Activated CD4-positive, alpha-beta T cell treated with anti-CD3 and anti-CD28 coated beads, Interleukin-10, Interleukin-2, amounts not matched to agents 100 ng/mL and 50 ng/mL, durations not matched to agents 16 hours and 8 hours (primary cell): ENCODE measurements at regions not wholly inside any gene's neighbourhood (a gene's known extent, or its start where the extent isn't known, plus 50 kb on each side); places are given as distances from the start of the nearest gene placed in this dataset.

ENCODE experiments used
- DNase-seq: peaks from one replicate; pipeline ENCODE4 v3.0.0-alpha.2; 2020

- no peak for DNase-seq
Measured at GRCh38 chr16:35170610-35171009, 1711.2 kb downstream of the TP53TG3F start.

- no peak for DNase-seq
Measured at GRCh38 chr16:35171106-35171505, 1711.7 kb downstream of the TP53TG3F start.

GRCh38 chr16:35173295-35173694, 1713.9 kb downstream of the TP53TG3F start:
- no peak for DNase-seq

GRCh38 chr16:35174016-35174415, 1714.6 kb downstream of the TP53TG3F start:
- DNase-seq = no peak

GRCh38 chr16:35176449-35176848, 1717.0 kb downstream of the TP53TG3F start:
- DNase-seq = no peak

- no peak for DNase-seq
Measured at GRCh38 chr16:35177851-35178250, 1718.4 kb downstream of the TP53TG3F start.

- DNase-seq = no peak
Measured at GRCh38 chr16:35180970-35181369, 1721.6 kb downstream of the TP53TG3F start.

- no peak for DNase-seq
Measured at GRCh38 chr16:35181422-35182030, 1722.1 kb downstream of the TP53TG3F start.

- no peak for DNase-seq
Measured at GRCh38 chr16:35182043-35182677, 1722.7 kb downstream of the TP53TG3F start.

GRCh38 chr16:35182943-35183550, 1723.6 kb downstream of the TP53TG3F start:
- DNase-seq = no peak

- no peak for DNase-seq
Measured at GRCh38 chr16:35184356-35184870, 1725.0 kb downstream of the TP53TG3F start.

GRCh38 chr16:35185366-35186044, 1726.1 kb downstream of the TP53TG3F start:
- no peak for DNase-seq

- DNase-seq = no peak
Measured at GRCh38 chr16:35186045-35186759, 1726.8 kb downstream of the TP53TG3F start.

- no peak for DNase-seq
Measured at GRCh38 chr16:35187665-35188225, 1728.3 kb downstream of the TP53TG3F start.

GRCh38 chr16:35188288-35189155, 1729.1 kb downstream of the TP53TG3F start:
- peak; percentile 10 for DNase-seq

- DNase-seq = no peak
Measured at GRCh38 chr16:35192993-35193392, 1733.6 kb downstream of the TP53TG3F start.

GRCh38 chr16:35193956-35194355, 1734.5 kb downstream of the TP53TG3F start:
- DNase-seq = no peak

- no peak for DNase-seq
Measured at GRCh38 chr16:35194681-35195080, 1735.3 kb downstream of the TP53TG3F start.

GRCh38 chr16:35195173-35195863, 1735.9 kb downstream of the TP53TG3F start:
- DNase-seq = no peak

GRCh38 chr16:35195864-35196216, 1736.4 kb downstream of the TP53TG3F start:
- no peak for DNase-seq

- DNase-seq = no peak
Measured at GRCh38 chr16:35196313-35196712, 1736.9 kb downstream of the TP53TG3F start.
